HepG2 (cell line): ENCODE measurements at regions not wholly inside any gene's neighbourhood (a gene's known extent, or its start where the extent isn't known, plus 50 kb on each side); places are given as distances from the start of the nearest gene placed in this dataset.

Source experiments
- ATAC-seq: fragments of 200-7000 bp; cut with Tn5 transposase; 3 replicates; pipeline ENCODE4 v1.9.1; 2020; ENCODE audit warnings: mild to moderate bottlenecking, moderate library complexity
- BruUV-seq: library from RNA; stranded (reverse); fragments of 400-500 nt; replicated peaks from 2 replicates; lab custom pipeline; 2021; lab: Mats Ljungman, UMichigan
- CTCF ChIA-PET: fragments of 300-600 bp; formaldehyde crosslinking; extraction: SDS; loops from one replicate; lab custom pipeline; 2021; ENCODE audit warnings: low total read pairs, inconsistent platforms, low intra/inter-chr PET ratio; lab: Yijun Ruan, JAX
- POLR2A ChIA-PET: fragments of 350-600 bp; sonication (Branson Sonifier 250); formaldehyde crosslinking; loops from one replicate; lab custom pipeline; 2020; ENCODE audit warnings: antibody characterized with exemption, inconsistent platforms; lab: Yijun Ruan, JAX
- DNase-seq: peaks from one replicate; pipeline ENCODE4 v3.0.0-alpha.2; 2015; ENCODE audit warnings: low spot score
- FAIRE-seq: peaks from 3 replicates; lab custom pipeline; 2011; peaks lifted over from hg19 to GRCh38; lab: Jason Lieb, UNC
- H2AFZ ChIP-seq: one replicate; pipeline ENCODE4 v1.6.1; 2011; ENCODE audit warnings: low read length, inconsistent platforms
- H3K27ac ChIP-seq: fragments of 300-600 bp; 3 replicates; pipeline ENCODE4 v1.8.0; 2011; ENCODE audit warnings: mixed run types, mild to moderate bottlenecking, mixed read lengths, low read length, inconsistent platforms; ENCODE audit not compliant: insufficient read depth; ENCODE audit errors: extremely low read length
- H3K27me3 ChIP-seq, 2 experiments: fragments of 200-600 bp in 1 of 2; 2 replicates in 1 of 2; 3 replicates in 1 of 2; pipeline versions ENCODE4 v1.6.0 to v1.8.0; 2011; ENCODE audit warnings: low read length in 2 of 2, mild to moderate bottlenecking in 2 of 2, moderate library complexity in 2 of 2, inconsistent platforms in 1 of 2; ENCODE audit not compliant: insufficient read depth in 2 of 2, control insufficient read depth in 1 of 2
- H3K36me3 ChIP-seq, 2 experiments: fragments of 200-600 bp in 1 of 2; replicated peaks in 1 of 2; 2 replicates in 1 of 2; 3 replicates in 1 of 2; pipeline versions ENCODE4 v1.5.1 to v1.8.0; 2011; ENCODE audit warnings: low read length in 2 of 2, inconsistent platforms in 1 of 2; ENCODE audit not compliant: insufficient read depth in 2 of 2, control insufficient read depth in 1 of 2
- H3K4me1 ChIP-seq: 2 replicates; pipeline ENCODE4 v1.5.1; 2012; ENCODE audit warnings: low read length, inconsistent platforms; ENCODE audit not compliant: insufficient read depth
- H3K4me2 ChIP-seq: 2 replicates; pipeline ENCODE4 v1.6.0; 2011; ENCODE audit warnings: low read depth, low read length, inconsistent platforms
- H3K4me3 ChIP-seq, 3 experiments: fragments of 200-600 bp in 1 of 3; sonication (generic), shearing (Covaris generic) in 1 of 3; replicated peaks in 1 of 3; 2 replicates each; pipeline ENCODE4 v1.5.1; 2011 to 2016; ENCODE audit warnings: low read length in 3 of 3, inconsistent platforms in 2 of 3, low read depth in 2 of 3, mild to moderate bottlenecking in 2 of 3, control low read depth in 1 of 3, mixed read lengths in 1 of 3; ENCODE audit not compliant: insufficient read depth in 1 of 3
- H3K79me2 ChIP-seq: one replicate; pipeline ENCODE4 v1.6.1; 2011; ENCODE audit warnings: low read length, inconsistent platforms; ENCODE audit not compliant: insufficient read depth
- H3K9ac ChIP-seq: 2 replicates; pipeline ENCODE4 v1.6.0; 2011; ENCODE audit warnings: mild to moderate bottlenecking, low read depth, low read length, inconsistent platforms; ENCODE audit not compliant: insufficient read depth
- H3K9me3 ChIP-seq: 2 replicates; pipeline ENCODE4 v1.5.1; 2012; ENCODE audit warnings: mild to moderate bottlenecking, low read length
- H4K20me1 ChIP-seq: 2 replicates; pipeline ENCODE4 v1.6.0; 2011; ENCODE audit warnings: inconsistent platforms, mild to moderate bottlenecking, low read length, moderate library complexity; ENCODE audit not compliant: insufficient read depth
- ARID5B ChIP-seq: IDR thresholded peaks from 2 replicates; pipeline ENCODE4 v1.4.0; 2020; ENCODE audit warnings: mild to moderate bottlenecking, missing genetic modification reagents
- BRD4 ChIP-seq: sonication (generic); formaldehyde crosslinking; IDR thresholded peaks from 2 replicates; pipeline ENCODE4 v1.4.0; 2020; ENCODE audit warnings: missing genetic modification reagents
- CHCHD3 ChIP-seq: sonication (generic); formaldehyde crosslinking; IDR thresholded peaks from 2 replicates; pipeline ENCODE4 v1.8.0; 2022; ENCODE audit warnings: mild to moderate bottlenecking, missing genetic modification reagents, moderate library complexity
- DNMT1 ChIP-seq: sonication (generic); formaldehyde crosslinking; IDR thresholded peaks from 2 replicates; pipeline ENCODE4 v1.5.1; 2020; ENCODE audit warnings: mild to moderate bottlenecking, missing genetic modification reagents
- HMG20B ChIP-seq: conservative IDR thresholded peaks from 2 replicates; pipeline ENCODE4 v1.6.1; 2016; ENCODE audit warnings: missing genetic modification reagents, missing compliant biosample characterization
- KLF6 ChIP-seq: IDR thresholded peaks from 2 replicates; pipeline ENCODE4 v1.8.0; 2016; ENCODE audit warnings: missing biosample characterization, missing genetic modification reagents
- MXD1 ChIP-seq: sonication (generic); formaldehyde crosslinking; IDR thresholded peaks from 2 replicates; pipeline ENCODE4 v1.4.0; 2020; ENCODE audit warnings: mild to moderate bottlenecking, missing genetic modification reagents
- POGZ ChIP-seq: sonication (generic); formaldehyde crosslinking; IDR thresholded peaks from 2 replicates; pipeline ENCODE4 v1.4.0; 2020; ENCODE audit warnings: mild to moderate bottlenecking, missing genetic modification reagents
- RORA ChIP-seq: sonication (generic); formaldehyde crosslinking; IDR thresholded peaks from 2 replicates; pipeline ENCODE4 v1.5.0; 2020; ENCODE audit warnings: mild to moderate bottlenecking, missing genetic modification reagents, moderate library complexity
- THRA ChIP-seq: sonication (generic); formaldehyde crosslinking; IDR thresholded peaks from 2 replicates; pipeline ENCODE4 v1.4.0; 2020; ENCODE audit warnings: missing genetic modification reagents, borderline replicate concordance
- WIZ ChIP-seq: sonication (generic); formaldehyde crosslinking; IDR thresholded peaks from 2 replicates; pipeline ENCODE4 v1.5.1; 2020; ENCODE audit warnings: mild to moderate bottlenecking, missing genetic modification reagents
- YEATS2 ChIP-seq: sonication (generic); formaldehyde crosslinking; IDR thresholded peaks from 2 replicates; pipeline ENCODE4 v1.4.0; 2020; ENCODE audit warnings: missing genetic modification reagents, borderline replicate concordance
- ZNF431 ChIP-seq: sonication (generic); formaldehyde crosslinking; IDR thresholded peaks from 2 replicates; pipeline ENCODE4 v1.9.0; 2022; ENCODE audit warnings: missing genetic modification reagents, low read depth, mild to moderate bottlenecking, borderline replicate concordance
- ZNF605 ChIP-seq: sonication (generic); formaldehyde crosslinking; IDR thresholded peaks from 2 replicates; pipeline ENCODE4 v1.8.0; 2022; ENCODE audit warnings: mild to moderate bottlenecking, missing genetic modification reagents
- ZNF75D ChIP-seq: sonication (generic); formaldehyde crosslinking; IDR thresholded peaks from 2 replicates; pipeline ENCODE4 v1.8.1; 2023; ENCODE audit warnings: missing genetic modification reagents, mild to moderate bottlenecking, borderline replicate concordance
- ZNF841 ChIP-seq: sonication (generic); formaldehyde crosslinking; IDR thresholded peaks from 2 replicates; pipeline ENCODE4 v1.8.1; 2023; ENCODE audit warnings: missing genetic modification reagents, borderline replicate concordance
- WGBS: methylation state at CpG from one replicate; pipeline ENCODE4 v1.1.6; 2017; ENCODE audit warnings: low lambda C conversion rate; 5-methylcytosine and 5-hydroxymethylcytosine counted together
- in situ Hi-C: cut with HindIII; loops from 2 replicates; pipeline ENCODE4 v1.10.0; 2017; ENCODE audit warnings: low pct_unique_long_range_greater_than_20kb; ENCODE audit not compliant: extremely low pct_ligation_motif_present
- intact Hi-C: fragments of 100-400 bp; cut with micrococcal nuclease; formaldehyde crosslinking; loops from one replicate; pipeline ENCODE4 v1.10.0; 2022; ENCODE audit not compliant: unreplicated experiment

DNA sequence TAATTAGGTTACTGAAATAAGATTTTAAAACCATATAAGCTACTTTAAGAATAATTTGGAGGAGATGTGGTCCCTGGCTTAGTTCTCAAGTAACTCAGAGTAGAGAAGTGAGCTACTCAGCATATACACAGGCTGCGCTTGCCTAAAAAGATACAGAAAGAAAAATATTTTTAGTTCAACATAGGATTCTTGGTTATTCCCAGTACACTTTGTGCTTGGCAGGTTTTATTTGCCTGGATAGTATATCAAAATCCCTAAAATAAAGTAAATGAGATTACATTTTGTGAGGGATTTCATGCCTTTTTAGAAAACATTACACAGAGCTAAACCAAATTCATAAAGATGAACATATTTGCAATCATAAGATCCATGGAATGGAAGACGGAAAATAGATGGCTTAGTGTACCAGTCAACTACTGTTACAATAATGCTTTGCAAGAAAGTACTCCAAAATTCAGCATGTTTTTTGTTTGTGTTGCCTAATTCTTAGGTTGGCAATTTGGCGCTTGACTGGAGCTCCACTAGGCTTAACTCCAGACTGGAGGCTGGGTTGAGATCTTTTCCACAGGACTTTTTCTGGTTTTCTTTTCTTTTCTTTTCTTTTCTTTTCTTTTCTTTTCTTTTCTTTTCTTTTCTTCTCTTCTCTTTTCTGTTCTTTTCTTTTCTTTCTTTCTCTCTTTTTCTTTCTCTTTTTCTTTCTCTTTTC, 600.5 kb upstream of the SYT4 start:
- Histone ChIP-seq H4K20me1 (no peaks in the 10 kb centered on the region), H3K27ac (no peak overlapping the region), H3K4me2 (no peak overlapping the region), H3K27me3 (no peaks in the 10 kb centered on the region), H3K4me1 (no peaks in the 10 kb centered on the region), H3K4me3 (no peak overlapping the region), H3K36me3 (no peaks in the 10 kb centered on the region), H2AFZ (no peak overlapping the region), H3K79me2 (no peaks in the 10 kb centered on the region), H3K9ac (no peak overlapping the region), H3K9me3 (peaks cover 60% of the 10 kb centered on the region)
- ChIA-PET POLR2A (no interaction called here), CTCF (no interaction called here)
- no peak for DNase-seq
- FAIRE-seq: no peak
- TF ChIP-seq ZNF841 (CRISPR knock-in tag) (no peak), BRD4 (CRISPR knock-in tag) (no peak), ZNF605 (CRISPR knock-in tag) (no peak), DNMT1 (CRISPR knock-in tag) (no peak), ZNF75D (no peak), HMG20B (CRISPR knock-in tag) (no peak), THRA (CRISPR knock-in tag) (no peak), WIZ (CRISPR knock-in tag) (no peak), YEATS2 (CRISPR knock-in tag) (no peak), ARID5B (CRISPR knock-in tag) (no peak), MXD1 (CRISPR knock-in tag) (no peak), RORA (no peak), POGZ (no peak), ZNF431 (CRISPR knock-in tag) (no peak), CHCHD3 (CRISPR knock-in tag) (no peak), KLF6 (CRISPR knock-in tag) (no peak)
- BruUV-seq: no TSS peak
- in situ Hi-C loops: no loop called here
- ATAC-seq: no peak
- WGBS: 32% methylated on average over 3 of the region's 3 CpGs
- intact Hi-C loops: no loop called here
